T1000 (cell line): ENCODE measurements at regions not wholly inside any gene's neighbourhood (a gene's known extent, or its start where the extent isn't known, plus 50 kb on each side); places are given as distances from the start of the nearest gene placed in this dataset.

ENCODE experiments used
- DNase-seq: peaks from one replicate; lab custom pipeline; 2025; ENCODE audit warnings: mixed read lengths; lab: John Stamatoyannopoulos, UW

DNA sequence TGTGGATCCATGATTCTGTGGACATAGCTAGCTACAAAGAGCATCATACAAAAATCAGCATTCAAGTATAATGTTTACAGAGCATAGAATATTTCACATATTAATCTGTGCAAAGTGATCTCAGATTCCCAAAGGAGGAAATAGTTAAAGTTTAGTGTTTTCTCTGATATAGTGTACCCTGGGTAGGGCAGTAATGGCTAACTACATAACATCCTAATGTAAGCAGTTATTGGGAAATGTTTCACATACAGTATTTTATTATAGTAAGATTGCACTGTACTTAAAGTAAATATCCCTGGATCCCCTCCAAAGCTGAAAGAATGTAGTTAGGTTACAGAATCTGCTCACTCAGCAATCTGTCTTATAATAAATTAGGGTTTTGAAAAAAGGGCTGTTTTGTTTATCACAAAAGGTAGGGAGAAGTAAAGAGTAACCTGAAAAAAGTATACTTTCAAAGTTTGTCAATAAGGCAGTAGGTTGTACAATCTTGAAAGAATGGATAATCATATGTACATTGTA is 52.5 kb upstream of the SMARCA2 start:
- no peak for DNase-seq

- DNase-seq = no peak
Measured at GRCh38 chr9:1964093-1964492, 51.1 kb upstream of the SMARCA2 start.
